ENCODE measurements at regions not wholly inside any gene's neighbourhood (a gene's known extent, or its start where the extent isn't known, plus 50 kb on each side); places are given as distances from the start of the nearest gene placed in this dataset.

DNA sequence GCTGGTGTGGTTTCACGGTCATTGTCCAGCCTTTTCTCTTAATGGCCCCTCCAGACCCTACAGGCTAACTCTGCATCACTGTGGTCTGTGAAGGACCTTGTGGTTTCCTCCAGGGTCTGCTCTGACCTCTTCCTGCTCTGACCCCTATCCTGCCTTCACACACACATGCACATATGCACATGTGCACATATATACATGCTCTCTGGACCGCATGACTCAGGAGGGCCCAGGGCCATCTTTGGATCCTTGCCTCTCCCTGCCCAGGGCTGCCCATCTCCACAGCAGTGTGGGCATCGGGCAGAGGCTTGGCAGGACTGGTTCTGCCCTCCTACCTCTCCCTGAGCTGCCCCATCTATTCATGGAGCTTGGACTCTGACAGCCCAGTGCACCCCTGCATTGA is 510.9 kb downstream of the PTPRU start:
- no peak for TF ChIP-seq POLR2A (IDR thresholded peaks at IDR 0.05; ENCODE audit: low read depth, low read length)
- no peak for TF ChIP-seq POLR2AphosphoS5 (IDR thresholded peaks at IDR 0.05; ENCODE audit: low read depth, low read length)
